NCI-H128 (cell line): ENCODE measurements at regions not wholly inside any gene's neighbourhood (a gene's known extent, or its start where the extent isn't known, plus 50 kb on each side); places are given as distances from the start of the nearest gene placed in this dataset.
"Not testable (repeated sequence)": the region's sequence is repeated elsewhere in the genome, so short reads cannot be mapped to it uniquely, and the experiment has no call there.

Experiments used
- DNase-seq: peaks from one replicate; lab custom pipeline; 2025; ENCODE audit not compliant: unreplicated experiment; lab: John Stamatoyannopoulos, UW

- DNase-seq: no peak
Measured at GRCh38 chr2:75925331-75926024, 214.8 kb upstream of the GCFC2 start.

GRCh38 chr2:75922191-75922590, 211.5 kb upstream of the GCFC2 start:
- no peak for DNase-seq

- DNase-seq: peak; percentile 28
Measured at GRCh38 chr2:75920859-75921551, 210.3 kb upstream of the GCFC2 start.

GRCh38 chr2:75915851-75916634, 205.3 kb upstream of the GCFC2 start:
- DNase-seq: no peak

- no peak for DNase-seq
Measured at GRCh38 chr2:75896779-75897366, 186.2 kb upstream of the GCFC2 start.

GRCh38 chr2:75894170-75894569, 183.5 kb upstream of the GCFC2 start:
- DNase-seq: no peak

GRCh38 chr2:75892490-75892889, 181.8 kb upstream of the GCFC2 start:
- DNase-seq: no peak

GRCh38 chr2:75882530-75882929, 171.8 kb upstream of the GCFC2 start:
- no peak for DNase-seq

GRCh38 chr2:75875606-75876005, 164.9 kb upstream of the GCFC2 start:
- not testable (repeated sequence) for DNase-seq

GRCh38 chr2:75871762-75872614, 161.3 kb upstream of the GCFC2 start:
- not testable (repeated sequence) for DNase-seq

- no peak for DNase-seq
Measured at GRCh38 chr2:75870651-75871137, 160.0 kb upstream of the GCFC2 start.

- DNase-seq: no peak
Measured at GRCh38 chr2:75870133-75870532, 159.4 kb upstream of the GCFC2 start.

GRCh38 chr2:75865702-75866101, 155.0 kb upstream of the GCFC2 start:
- DNase-seq: no peak

- DNase-seq: no peak
Measured at GRCh38 chr2:75865083-75865482, 154.4 kb upstream of the GCFC2 start.

GRCh38 chr2:75862547-75862946, 151.8 kb upstream of the GCFC2 start:
- DNase-seq: no peak

- no peak for DNase-seq
Measured at GRCh38 chr2:75853436-75853835, 142.7 kb upstream of the GCFC2 start.

GRCh38 chr2:75852639-75853038, 141.9 kb upstream of the GCFC2 start:
- DNase-seq: no peak

GRCh38 chr2:75846683-75847190, 136.0 kb upstream of the GCFC2 start:
- no peak for DNase-seq

GRCh38 chr2:75844651-75845050, 133.9 kb upstream of the GCFC2 start:
- DNase-seq: no peak

- DNase-seq: not testable (repeated sequence)
Measured at GRCh38 chr2:75834588-75834987, 123.9 kb upstream of the GCFC2 start.
